T-cell (primary cell): ENCODE measurements at regions not wholly inside any gene's neighbourhood (a gene's known extent, or its start where the extent isn't known, plus 50 kb on each side); places are given as distances from the start of the nearest gene placed in this dataset.

Experiments
- ATAC-seq, 4 experiments: fragments of 200-7000 bp in 3 of 4; fragments of 150-1000 bp in 1 of 4; cut with Tn5 transposase; replicated peaks in 1 of 4; 1 replicate in 3 of 4; 2 replicates in 1 of 4; pipeline ENCODE4 v1.10.0; 2021; ENCODE audit warnings: moderate library complexity in 3 of 4, mild to moderate bottlenecking in 2 of 4, moderate number of reproducible peaks in 1 of 4
- CTCF ChIA-PET, 2 donors: fragments of 300-600 bp; sonication (Branson Sonifier 250); formaldehyde crosslinking; loops; one replicate each; lab custom pipeline; 2022; ENCODE audit warnings: antibody characterized with exemption in 2 of 2; lab: Charles Lee
- POLR2A ChIA-PET, 2 donors: fragments of 300-600 bp; sonication (Branson Sonifier 250); formaldehyde crosslinking; loops; one replicate each; lab custom pipeline; 2022; ENCODE audit warnings: antibody characterized with exemption in 2 of 2; lab: Charles Lee
- DNase-seq, 35 experiments: peaks; one replicate each; pipeline versions ENCODE4 v3.0.0 to v3.0.0-alpha.2; 2013 to 2023
- H3K27ac ChIP-seq: one replicate; pipeline ENCODE4 v1.5.1; 2013; ENCODE audit warnings: low read length
- H3K27me3 ChIP-seq, 2 experiments: replicated peaks in 1 of 2; 1 replicate in 1 of 2; 2 replicates in 1 of 2; pipeline versions ENCODE4 v1.6.1 to v1.7.0; 2013; ENCODE audit warnings: low read length in 1 of 2, mixed read lengths in 1 of 2; ENCODE audit not compliant: control insufficient read depth in 2 of 2, insufficient read depth in 2 of 2; ENCODE audit errors: extremely low read depth in 1 of 2
- H3K36me3 ChIP-seq, 2 donors: 1 replicate in 1 of 2; 2 replicates in 1 of 2; pipeline versions ENCODE4 v1.6.1 to v1.7.0; 2013; ENCODE audit warnings: low read length in 1 of 2; ENCODE audit not compliant: control insufficient read depth in 2 of 2, insufficient read depth in 1 of 2; ENCODE audit errors: extremely low read depth in 1 of 2
- H3K4me1 ChIP-seq, 2 experiments: 1 replicate in 1 of 2; 2 replicates in 1 of 2; pipeline versions ENCODE4 v1.6.1 to v1.7.0; 2013; ENCODE audit warnings: low read length in 2 of 2, mixed read lengths in 1 of 2; ENCODE audit not compliant: insufficient read depth in 2 of 2, control insufficient read depth in 1 of 2; ENCODE audit errors: extremely low read depth in 1 of 2
- H3K4me3 ChIP-seq, 2 donors: 1 replicate in 1 of 2; 2 replicates in 1 of 2; pipeline versions ENCODE4 v1.5.1 to v1.7.0; 2013; ENCODE audit warnings: mild to moderate bottlenecking in 2 of 2, low read length in 1 of 2, moderate library complexity in 1 of 2; ENCODE audit not compliant: control insufficient read depth in 1 of 2; ENCODE audit errors: extremely low read depth in 1 of 2
- H3K9me3 ChIP-seq: 2 replicates; pipeline ENCODE4 v1.7.0; 2013
- H3K27ac Mint-ChIP-seq, 2 donors: one replicate each; pipeline ENCODE4 v1.8.0; 2020 to 2021; ENCODE audit warnings: mild to moderate bottlenecking in 2 of 2, mixed read lengths in 2 of 2
- H3K27me3 Mint-ChIP-seq, 2 donors: one replicate each; pipeline ENCODE4 v1.8.0; 2021 to 2022; ENCODE audit warnings: mixed read lengths in 2 of 2
- H3K36me3 Mint-ChIP-seq: one replicate; pipeline ENCODE4 v1.8.0; 2021; ENCODE audit warnings: mixed read lengths
- H3K4me1 Mint-ChIP-seq, 3 donors: one replicate each; pipeline ENCODE4 v1.8.0; 2020 to 2022; ENCODE audit warnings: mixed read lengths in 3 of 3, mild to moderate bottlenecking in 1 of 3
- H3K4me3 Mint-ChIP-seq, 3 donors: one replicate each; pipeline ENCODE4 v1.8.0; 2020 to 2022; ENCODE audit warnings: mild to moderate bottlenecking in 3 of 3, mixed read lengths in 3 of 3, moderate library complexity in 3 of 3
- H3K9me3 Mint-ChIP-seq, 3 donors: one replicate each; pipeline ENCODE4 v1.8.0; 2020 to 2022; ENCODE audit warnings: mixed read lengths in 3 of 3
- WGBS: methylation state at CpG from one replicate; pipeline ENCODE4 v1.1.5; 2013; ENCODE audit warnings: missing lambda C conversion rate; ENCODE audit not compliant: insufficient coverage; 5-methylcytosine and 5-hydroxymethylcytosine counted together

DNA sequence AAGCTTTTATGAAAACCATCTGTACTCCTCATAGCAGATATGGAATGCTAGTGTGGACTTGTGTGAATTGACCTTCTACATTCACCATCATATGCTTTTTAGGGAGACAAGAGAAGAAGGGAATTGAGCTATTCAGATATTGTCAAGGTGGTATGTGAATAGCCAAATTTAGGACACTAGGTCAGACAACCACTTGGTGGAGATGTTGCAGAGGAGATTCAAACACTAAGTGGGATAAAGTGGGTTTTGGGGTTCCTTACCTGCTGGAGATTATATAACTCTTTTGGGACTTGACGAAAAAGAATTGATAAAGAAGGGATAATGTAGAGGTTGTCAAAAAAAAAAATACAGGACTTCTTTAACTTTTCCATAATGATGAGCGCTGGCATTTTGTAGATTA is 231.8 kb upstream of the THRB start:
- Mint-ChIP-seq H3K4me3 (no peak overlapping the region), H3K27me3 (no peaks in the 10 kb centered on the region), H3K9me3 (no peaks in the 10 kb centered on the region), H3K36me3 (no peaks in the 10 kb centered on the region), H3K4me1 (no peaks in the 10 kb centered on the region), H3K27ac (no peak overlapping the region)
- WGBS: no CpG with 5 or more reads among the region's 2 CpGs
- ATAC-seq (no peak), DNase-seq (no peak)
- H3K27me3 ChIP-seq: no peaks in the 10 kb centered on the region
- no peaks in the 10 kb centered on the region for H3K4me1 ChIP-seq
- ChIA-PET CTCF (no interaction called here), POLR2A (no interaction called here)
- no peaks in the 10 kb centered on the region for H3K36me3 ChIP-seq
- no peak overlapping the region for H3K4me3 ChIP-seq
- H3K9me3 ChIP-seq: no peaks in the 10 kb centered on the region
- H3K27ac ChIP-seq: no peak overlapping the region

- no peaks in the 10 kb centered on the region for H3K27me3 Mint-ChIP-seq
- H3K9me3 Mint-ChIP-seq: no peaks in the 10 kb centered on the region
- DNase-seq: no peak
- CTCF ChIA-PET: no interaction called here
- no peaks in the 10 kb centered on the region for H3K27me3 ChIP-seq
- no peaks in the 10 kb centered on the region for H3K4me1 Mint-ChIP-seq
- H3K4me1 ChIP-seq: no peaks in the 10 kb centered on the region
- no peaks in the 10 kb centered on the region for H3K36me3 Mint-ChIP-seq
- no peak overlapping the region for H3K27ac ChIP-seq
- WGBS: no CpG with 5 or more reads among the region's 1 CpG
- POLR2A ChIA-PET: no interaction called here
- H3K4me3 ChIP-seq: no peak overlapping the region
- no peaks in the 10 kb centered on the region for H3K36me3 ChIP-seq
- H3K27ac Mint-ChIP-seq: no peak overlapping the region
- no peaks in the 10 kb centered on the region for H3K9me3 ChIP-seq
- H3K4me3 Mint-ChIP-seq: no peak overlapping the region
- no peak for ATAC-seq
Measured at GRCh38 chr3:24730173-24730572, 235.5 kb upstream of the THRB start.

- H3K4me3 ChIP-seq: no peak overlapping the region
Measured at GRCh38 chr3:24734019-24734418, 239.4 kb upstream of the THRB start.

DNA sequence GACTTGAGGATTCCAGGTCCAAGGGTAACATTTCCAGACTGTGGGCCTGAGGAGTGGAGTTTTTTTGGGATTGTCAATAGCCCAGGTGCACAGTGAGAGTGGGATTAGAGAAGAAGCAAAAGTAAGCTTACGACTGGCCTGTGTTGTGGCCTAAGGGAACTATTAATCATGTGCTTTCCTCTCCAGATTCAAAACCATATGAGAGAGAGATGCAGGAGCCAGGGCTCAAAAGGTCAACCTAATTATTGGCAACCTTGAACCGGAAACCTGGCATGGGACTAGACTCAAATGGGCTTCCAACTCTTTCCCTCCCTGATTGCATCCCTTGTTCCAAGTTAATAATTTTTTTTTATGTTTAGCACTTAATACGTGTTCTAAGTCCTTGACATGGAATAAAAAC is 242.1 kb upstream of the THRB start:
- no peak overlapping the region for H3K27ac Mint-ChIP-seq
- H3K36me3 Mint-ChIP-seq: no peaks in the 10 kb centered on the region
- ChIA-PET CTCF (no interaction called here), POLR2A (no interaction called here)
- Histone ChIP-seq H3K36me3 (no peaks in the 10 kb centered on the region), H3K4me1 (no peaks in the 10 kb centered on the region), H3K4me3 (no peak overlapping the region), H3K27ac (no peak overlapping the region), H3K9me3 (no peaks in the 10 kb centered on the region), H3K27me3 (no peaks in the 10 kb centered on the region)
- WGBS: no CpG with 5 or more reads among the region's 3 CpGs
- no peaks in the 10 kb centered on the region for H3K27me3 Mint-ChIP-seq
- DNase-seq: no peak
- H3K4me3 Mint-ChIP-seq: no peak overlapping the region
- H3K4me1 Mint-ChIP-seq: no peaks in the 10 kb centered on the region
- no peak for ATAC-seq
- peaks cover 0 to 4% (median 0%) of the 10 kb centered on the region in 3 donors for H3K9me3 Mint-ChIP-seq

More at GRCh38 chr3:24734019-24734418, 239.4 kb upstream of the THRB start:
- Histone ChIP-seq H3K4me1 (no peaks in the 10 kb centered on the region), H3K27me3 (no peaks in the 10 kb centered on the region), H3K27ac (no peak overlapping the region), H3K36me3 (no peaks in the 10 kb centered on the region), H3K9me3 (no peaks in the 10 kb centered on the region)
- Mint-ChIP-seq H3K36me3 (no peaks in the 10 kb centered on the region), H3K4me3 (no peak overlapping the region), H3K27me3 (no peaks in the 10 kb centered on the region), H3K4me1 (no peaks in the 10 kb centered on the region), H3K27ac (no peak overlapping the region), H3K9me3 (peaks cover 0 to 4% (median 0%) of the 10 kb centered on the region in 3 donors)
- ChIA-PET CTCF (no interaction called here), POLR2A (no interaction called here)
- ATAC-seq (no peak), DNase-seq (no peak)

DNA sequence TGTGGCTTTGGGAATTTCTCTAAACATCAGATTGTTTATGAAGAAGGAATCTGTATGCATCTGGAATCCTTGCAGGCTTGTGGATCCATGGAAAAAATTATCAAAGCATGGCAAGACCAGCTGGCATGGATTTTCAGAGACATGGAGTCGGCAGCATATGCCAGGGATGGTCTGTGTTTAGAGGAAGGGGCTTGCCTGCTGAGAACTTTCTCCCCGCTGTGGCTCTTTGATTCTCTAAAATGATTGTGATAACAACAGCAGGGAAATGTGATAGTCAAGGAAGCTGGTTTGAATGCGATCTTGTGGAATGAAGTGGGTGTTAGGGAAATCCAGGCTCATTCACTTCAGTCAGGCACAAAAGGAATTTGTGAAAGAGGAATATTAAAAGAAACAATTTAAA is 245.7 kb upstream of the THRB start:
- no peaks in the 10 kb centered on the region for H3K27me3 Mint-ChIP-seq
- no peaks in the 10 kb centered on the region for H3K4me1 Mint-ChIP-seq
- Histone ChIP-seq H3K36me3 (no peaks in the 10 kb centered on the region), H3K9me3 (no peaks in the 10 kb centered on the region), H3K4me3 (no peak overlapping the region), H3K27ac (no peak overlapping the region), H3K27me3 (no peaks in the 10 kb centered on the region), H3K4me1 (no peaks in the 10 kb centered on the region)
- no peak overlapping the region for H3K4me3 Mint-ChIP-seq
- POLR2A ChIA-PET: no interaction called here
- H3K9me3 Mint-ChIP-seq: peaks cover 2 to 5% (median 4%) of the 10 kb centered on the region in 3 donors
- H3K36me3 Mint-ChIP-seq: no peaks in the 10 kb centered on the region
- no peak for DNase-seq
- no peak for ATAC-seq
- CTCF ChIA-PET: no interaction called here
- WGBS: 88% methylated on average over 2 of the region's 3 CpGs
- H3K27ac Mint-ChIP-seq: no peak overlapping the region

DNA sequence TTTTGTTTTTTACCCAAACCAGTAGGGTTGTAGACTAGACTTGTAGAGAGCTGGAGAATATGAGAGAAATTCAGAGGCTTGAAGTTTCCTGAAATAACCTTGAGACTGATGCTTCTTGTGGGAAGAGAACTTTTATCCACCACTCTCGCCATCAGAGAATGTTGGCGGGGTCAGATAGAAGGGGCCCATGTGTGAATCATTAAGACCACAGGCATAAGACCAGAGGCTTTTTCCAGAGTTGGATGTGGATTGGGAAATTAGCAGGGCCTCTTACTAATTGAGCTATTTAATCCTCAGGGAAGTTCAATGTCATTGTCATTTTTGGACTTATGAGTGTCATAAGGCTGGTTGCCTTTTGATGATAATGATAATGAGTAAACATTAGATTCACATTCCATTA is 246.9 kb upstream of the THRB start:
- Histone ChIP-seq H3K27ac (no peak overlapping the region), H3K9me3 (no peaks in the 10 kb centered on the region), H3K4me3 (no peak overlapping the region), H3K4me1 (no peaks in the 10 kb centered on the region), H3K27me3 (no peaks in the 10 kb centered on the region), H3K36me3 (no peaks in the 10 kb centered on the region)
- H3K4me3 Mint-ChIP-seq: no peak overlapping the region
- H3K9me3 Mint-ChIP-seq: peaks cover 2 to 5% (median 4%) of the 10 kb centered on the region in 3 donors
- H3K27ac Mint-ChIP-seq: no peak overlapping the region
- no peaks in the 10 kb centered on the region for H3K27me3 Mint-ChIP-seq
- POLR2A ChIA-PET: no interaction called here
- 83% methylated on average over 1 of the region's 2 CpGs for WGBS
- no peaks in the 10 kb centered on the region for H3K36me3 Mint-ChIP-seq
- ATAC-seq (no peak), DNase-seq (no peak)
- CTCF ChIA-PET: no interaction called here
- no peaks in the 10 kb centered on the region for H3K4me1 Mint-ChIP-seq

DNA sequence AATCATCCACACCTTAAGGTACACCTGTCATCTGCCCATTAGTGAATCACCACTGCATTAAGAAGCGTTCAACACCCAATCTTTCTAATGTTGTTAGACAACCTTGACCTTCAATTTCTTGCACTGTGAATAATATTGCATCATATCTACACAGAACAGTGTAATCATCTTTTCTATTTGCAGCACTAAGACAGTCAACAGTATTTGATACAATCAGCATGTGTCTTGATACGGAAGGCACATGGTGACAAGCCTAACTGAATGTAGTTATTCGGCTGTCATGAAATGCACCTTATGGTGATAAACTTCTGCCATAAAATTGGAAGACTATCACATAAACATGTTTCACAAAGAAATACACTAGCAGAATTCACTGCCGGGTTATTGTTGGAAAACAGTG is 253.9 kb upstream of the THRB start:
- no peak overlapping the region for H3K4me3 ChIP-seq
- ChIA-PET CTCF (no interaction called here), POLR2A (no interaction called here)
- no peak for ATAC-seq
- no peaks in the 10 kb centered on the region for H3K9me3 ChIP-seq
- H3K27ac ChIP-seq: no peak overlapping the region
- H3K4me3 Mint-ChIP-seq: no peak overlapping the region
- no peaks in the 10 kb centered on the region for H3K36me3 ChIP-seq
- H3K27me3 ChIP-seq: no peaks in the 10 kb centered on the region
- no peak for DNase-seq
- WGBS: no CpG with 5 or more reads among the region's 4 CpGs
- H3K4me1 ChIP-seq: no peaks in the 10 kb centered on the region
- no peak overlapping the region for H3K27ac Mint-ChIP-seq
- H3K36me3 Mint-ChIP-seq: no peaks in the 10 kb centered on the region
- peaks cover 0 to 4% (median under 1%) of the 10 kb centered on the region in 3 donors for H3K9me3 Mint-ChIP-seq
- H3K27me3 Mint-ChIP-seq: no peaks in the 10 kb centered on the region
- no peaks in the 10 kb centered on the region for H3K4me1 Mint-ChIP-seq
